ENCODE measurements at regions not wholly inside any gene's neighbourhood (a gene's known extent, or its start where the extent isn't known, plus 50 kb on each side); places are given as distances from the start of the nearest gene placed in this dataset.
"Not testable (repeated sequence)": the region's sequence is repeated elsewhere in the genome, so short reads cannot be mapped to it uniquely, and the experiment has no call there.

DNA sequence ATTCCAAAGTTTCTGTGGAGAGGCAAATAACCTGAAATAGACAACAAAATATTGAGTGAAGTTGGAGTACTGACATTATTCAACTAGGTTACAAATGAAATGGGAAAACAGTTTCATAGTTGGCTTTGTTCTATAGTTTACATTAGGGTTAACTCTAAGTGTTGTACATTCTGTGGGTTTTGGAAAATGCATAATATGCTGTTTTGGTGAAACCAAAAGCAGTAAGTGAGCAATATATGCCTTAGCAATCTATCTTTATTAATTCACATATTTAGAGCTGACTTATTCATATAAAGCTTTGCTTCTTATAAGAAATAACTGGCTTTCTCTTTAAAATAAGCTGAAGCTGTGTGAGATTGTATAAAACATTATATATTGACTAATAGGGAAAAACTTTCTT is 157.5 kb upstream of the AHI1 start:
- DNase-seq = no peak

DNA sequence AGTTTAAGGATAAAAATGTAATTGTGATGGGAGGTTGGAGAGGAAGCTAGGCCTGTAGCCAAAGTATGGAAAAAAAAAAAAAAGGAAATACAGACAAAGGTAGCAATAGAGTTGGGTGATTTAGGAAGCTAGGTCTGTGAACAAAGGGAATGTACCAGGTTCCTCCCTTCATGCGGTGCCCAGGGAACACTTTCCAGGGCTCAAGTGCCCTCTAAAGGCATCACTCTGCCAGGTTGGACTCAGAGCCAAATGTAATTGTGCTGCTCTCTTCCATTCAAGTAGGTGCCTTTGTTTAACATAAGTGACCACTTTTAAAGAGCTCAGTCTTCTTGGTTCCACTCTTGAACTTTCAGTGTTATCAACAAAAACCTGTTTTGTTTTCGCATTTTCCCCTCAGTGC is 159.7 kb upstream of the AHI1 start:
- no peak for DNase-seq

GRCh38 chr6:135658481-135658880 is 160.9 kb upstream of the AHI1 start:
- no peak for DNase-seq

- DNase-seq = no peak
Measured at GRCh38 chr6:135658916-135659315, 161.4 kb upstream of the AHI1 start.

DNA sequence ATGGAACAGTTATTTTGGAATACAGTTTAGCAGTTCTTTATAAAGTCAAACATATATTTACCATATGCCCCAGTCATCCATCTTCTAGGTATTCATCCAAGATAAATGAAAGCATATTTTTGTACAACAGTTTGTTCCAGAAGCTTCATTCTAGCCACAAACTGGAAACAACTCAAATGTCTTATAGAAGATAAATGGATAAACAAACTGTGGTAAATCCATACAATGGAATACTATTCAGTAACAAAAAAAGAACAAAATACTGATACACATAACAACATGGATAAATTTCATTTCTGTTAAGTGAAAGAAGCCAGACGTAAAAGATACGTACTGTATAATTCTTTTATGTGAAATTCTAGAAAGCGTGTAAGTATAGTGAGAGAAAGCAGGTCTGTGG is 167.0 kb upstream of the AHI1 start:
- no peak for DNase-seq

- no peak for DNase-seq
Measured at GRCh38 chr6:135665935-135666334, 168.4 kb upstream of the AHI1 start.

DNA sequence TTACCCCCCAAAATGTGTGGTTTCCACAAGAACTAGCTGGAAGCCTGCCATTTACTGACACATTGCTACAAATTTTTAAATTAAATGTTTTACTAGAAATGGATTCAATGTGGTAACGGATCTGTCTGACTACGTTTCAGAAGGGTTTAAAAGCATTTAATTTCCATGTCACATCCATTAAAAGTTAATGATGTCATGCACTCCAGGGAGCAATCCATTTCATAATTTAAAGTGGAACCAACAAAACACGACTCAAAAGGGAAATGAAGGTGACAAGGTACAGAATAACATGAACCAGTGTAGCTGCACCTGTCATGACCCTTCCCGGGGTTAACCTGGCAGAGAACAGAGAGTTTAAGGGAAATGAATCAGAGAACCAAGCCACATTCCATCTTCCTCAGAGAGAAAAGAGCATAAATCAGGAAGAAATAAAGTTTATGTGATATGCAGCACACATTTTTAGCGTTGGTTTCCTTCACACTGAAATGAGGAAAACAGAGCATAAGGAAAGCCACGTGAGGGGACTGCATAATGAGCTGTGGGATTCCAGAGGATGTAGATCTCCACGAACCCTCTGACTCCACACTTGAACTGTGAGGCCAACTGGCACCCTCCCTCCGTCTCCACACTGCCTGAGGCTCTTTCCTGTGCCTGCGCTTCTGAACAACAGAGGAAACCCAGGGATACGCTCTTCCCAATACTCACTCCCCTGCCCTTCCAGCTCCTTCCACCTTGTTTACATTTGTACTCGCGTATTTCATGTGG is 170.3 kb upstream of the AHI1 start:
- DNase-seq = peak; percentile 70

DNA sequence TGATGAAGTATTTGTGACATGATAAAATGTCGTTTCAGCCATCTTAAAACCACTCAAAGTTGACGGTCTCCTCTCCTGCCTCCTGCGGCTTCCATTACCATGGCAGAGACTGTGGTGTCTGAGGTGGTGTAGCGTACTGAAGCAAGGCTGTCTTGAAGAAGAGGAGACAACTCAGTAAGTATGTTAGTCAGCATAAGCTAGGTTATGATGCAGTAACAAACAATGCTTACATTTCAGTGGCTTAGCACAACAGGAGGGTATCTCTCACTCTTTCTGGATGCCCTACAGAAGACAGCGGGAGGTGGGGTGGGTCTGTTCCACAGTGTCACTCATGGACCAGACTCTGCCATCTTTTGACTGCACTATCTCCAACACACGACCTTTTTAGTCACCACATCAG is 174.7 kb upstream of the AHI1 start:
- DNase-seq = no peak

- DNase-seq = no peak
Measured at GRCh38 chr6:135673501-135674309, 176.2 kb upstream of the AHI1 start.

DNA sequence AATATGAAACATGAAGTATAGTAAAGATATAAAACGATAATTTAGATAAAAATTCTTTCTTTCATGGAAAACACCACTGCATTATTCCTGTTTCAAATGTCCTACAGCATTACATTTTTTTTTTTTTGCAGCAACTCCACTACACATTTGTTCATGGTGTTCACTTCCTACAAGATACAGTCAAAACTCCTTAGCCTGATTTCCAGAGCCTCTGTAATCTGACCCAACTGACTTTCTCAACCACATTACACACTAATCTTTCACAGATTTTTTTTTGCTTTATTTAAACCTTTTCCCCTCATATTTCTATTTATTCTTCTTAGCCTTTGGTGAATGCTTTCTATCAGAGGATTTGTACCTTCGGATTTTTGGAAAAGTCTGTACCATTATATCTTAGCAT is 176.5 kb upstream of the PDE7B start:
- no peak for DNase-seq

- DNase-seq = peak; percentile 74
Measured at GRCh38 chr6:135675862-135676261, 175.6 kb upstream of the PDE7B start.

- no peak for DNase-seq
Measured at GRCh38 chr6:135680964-135681913, 170.3 kb upstream of the PDE7B start.

- DNase-seq = peak; percentile 58
Measured at GRCh38 chr6:135686784-135687301, 164.7 kb upstream of the PDE7B start.

DNA sequence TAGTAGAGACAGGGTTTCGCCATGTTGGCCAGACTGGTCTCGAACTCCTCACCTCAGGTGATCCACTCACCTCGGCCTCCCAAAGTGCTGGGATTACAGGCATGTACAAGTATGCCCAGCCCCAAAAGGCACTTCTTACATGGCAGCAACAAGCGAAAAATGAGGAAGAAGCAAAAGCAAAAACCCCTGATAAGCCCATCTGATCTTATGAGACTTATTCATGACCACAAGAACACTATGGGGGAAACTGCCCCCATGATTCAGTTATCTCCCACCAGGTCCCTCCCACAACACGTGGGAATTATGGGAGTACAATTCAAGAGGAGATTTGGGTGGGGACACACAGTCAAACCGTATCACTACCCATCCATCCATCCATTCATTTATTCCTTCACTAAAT is 163.0 kb upstream of the PDE7B start:
- DNase-seq = not testable (repeated sequence)

DNA sequence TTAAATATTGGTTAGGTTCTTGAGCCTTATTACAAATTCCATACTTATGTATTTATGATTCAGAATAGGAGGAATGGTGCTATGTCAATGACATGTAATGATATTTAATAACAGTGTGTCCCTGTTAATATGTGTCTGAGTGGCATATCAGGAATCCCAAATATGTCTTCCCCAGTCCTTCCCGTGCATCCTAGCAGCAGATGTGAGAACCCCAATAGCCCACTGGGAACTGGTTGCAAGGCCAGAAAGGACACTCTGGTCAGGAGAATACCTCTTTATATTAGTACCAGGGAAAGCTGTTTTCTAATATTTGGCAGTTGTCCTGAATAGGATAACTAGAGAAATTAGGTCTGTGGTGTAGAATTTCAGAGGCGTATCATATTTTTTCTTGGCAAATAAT is 159.1 kb upstream of the PDE7B start:
- DNase-seq = no peak

- DNase-seq = no peak
Measured at GRCh38 chr6:135693811-135694370, 157.6 kb upstream of the PDE7B start.

DNA sequence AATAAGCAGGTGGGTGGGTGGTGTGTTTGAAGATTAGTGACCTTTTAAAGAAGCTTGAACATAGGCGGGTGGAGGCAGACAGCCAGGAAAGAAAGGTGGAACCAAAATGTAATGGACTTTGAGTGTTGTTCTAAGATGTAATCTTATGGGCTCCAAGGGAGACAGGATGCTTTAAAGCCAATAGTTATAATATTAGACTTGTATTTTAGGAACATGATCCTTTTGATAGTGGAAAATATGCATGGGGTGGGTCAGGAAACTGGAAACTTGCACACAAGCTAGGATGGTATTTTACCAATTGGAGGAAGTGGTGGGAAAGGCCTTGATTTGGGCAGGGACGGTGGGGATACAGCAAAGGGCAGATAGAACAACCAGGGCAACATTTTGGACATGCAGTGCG is 151.8 kb upstream of the PDE7B start:
- DNase-seq = no peak

DNA sequence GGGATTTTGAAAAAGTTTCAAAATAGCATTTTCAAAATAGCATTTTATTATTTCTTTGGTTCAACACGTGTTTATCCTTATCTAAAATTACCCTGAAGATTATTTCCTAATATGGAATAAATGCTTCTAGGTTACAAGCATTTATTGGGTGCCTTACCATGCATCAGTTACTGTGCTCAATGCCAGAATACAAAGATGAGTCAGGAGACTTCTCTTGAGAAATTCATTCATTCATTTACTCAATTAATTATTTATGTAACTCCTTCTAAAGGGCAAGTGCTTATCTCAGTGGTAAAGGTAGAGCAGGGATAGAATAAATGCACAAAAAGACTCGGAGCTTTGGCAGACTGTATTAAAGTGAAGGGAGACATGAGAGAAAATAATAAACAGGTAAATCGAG is 150.1 kb upstream of the PDE7B start:
- DNase-seq = no peak

- DNase-seq = no peak
Measured at GRCh38 chr6:135703007-135703406, 148.5 kb upstream of the PDE7B start.

- DNase-seq = no peak
Measured at GRCh38 chr6:135703621-135704020, 147.9 kb upstream of the PDE7B start.

GRCh38 chr6:135707426-135707825 is 144.1 kb upstream of the PDE7B start:
- no peak for DNase-seq

GRCh38 chr6:135710042-135710441 is 141.5 kb upstream of the PDE7B start:
- no peak for DNase-seq

Measured in dermis blood vessel endothelial cell (primary cell).